NOMO-1 treated with DMSO at 0.1 percent for 48 hours (cell line): ENCODE measurements at regions not wholly inside any gene's neighbourhood (a gene's known extent, or its start where the extent isn't known, plus 50 kb on each side); places are given as distances from the start of the nearest gene placed in this dataset.

Source experiments
- DNase-seq: peaks from one replicate; lab custom pipeline; 2025; ENCODE audit not compliant: unreplicated experiment; lab: John Stamatoyannopoulos, UW

DNA sequence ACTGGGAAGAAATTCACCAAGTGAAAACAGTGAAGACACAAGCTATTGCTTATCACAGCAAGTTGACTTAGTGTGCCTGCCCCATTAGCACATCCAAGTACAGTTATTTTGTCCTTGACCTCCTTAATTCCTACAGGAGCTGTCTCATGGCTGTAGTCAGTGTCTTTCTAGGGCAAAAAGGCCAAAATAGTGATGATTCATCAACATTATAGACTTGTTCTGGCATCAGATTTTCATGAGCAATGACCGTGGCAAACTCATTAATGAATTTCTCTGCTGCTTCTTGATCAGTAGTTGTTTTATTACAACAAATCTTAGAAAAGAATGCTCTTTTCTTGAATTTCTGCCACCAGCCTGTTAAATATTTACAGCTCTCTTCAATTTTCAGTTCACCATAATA lies 1169.3 kb upstream of the DDX18 start:
- no peak for DNase-seq

DNA sequence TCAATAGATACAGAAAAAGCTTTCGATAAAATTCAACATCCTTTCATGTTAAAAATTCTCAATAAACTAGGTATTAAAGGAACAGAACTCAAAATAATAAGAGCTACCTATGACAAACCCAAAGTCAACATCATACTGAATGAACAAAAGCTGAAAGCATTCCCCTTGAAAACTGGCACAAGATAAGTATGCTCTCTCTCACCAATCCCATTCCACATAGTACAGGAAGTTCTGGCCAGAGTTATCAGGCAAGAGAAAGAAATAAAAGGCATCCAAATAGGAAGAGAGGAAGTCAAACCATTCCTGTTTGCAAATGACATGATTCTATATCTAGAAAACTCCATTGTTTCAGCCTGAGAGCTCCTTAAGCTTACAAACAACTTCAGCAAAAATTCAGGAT lies 1145.8 kb upstream of the DDX18 start:
- no peak for DNase-seq

DNA sequence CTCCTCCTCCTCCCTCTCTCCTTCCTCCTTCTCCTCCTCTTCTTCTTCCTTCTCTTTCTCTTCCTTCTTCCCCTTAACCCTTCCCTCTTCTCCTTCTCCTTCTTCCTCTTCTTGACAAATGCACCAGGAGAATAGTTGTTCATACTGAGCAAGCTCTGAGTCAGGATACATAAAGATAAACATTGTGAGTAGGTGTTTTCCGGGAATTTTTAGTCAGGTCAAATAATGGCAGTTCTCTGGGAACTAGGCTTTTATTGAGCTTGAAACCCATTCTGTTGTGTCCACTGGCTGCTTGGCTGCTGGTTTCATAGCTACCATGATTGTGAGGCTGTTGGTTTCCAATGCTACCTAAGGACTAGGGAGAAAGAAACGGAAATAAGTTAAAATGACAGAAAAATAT lies 1144.7 kb upstream of the DDX18 start:
- DNase-seq, result no peak

DNA sequence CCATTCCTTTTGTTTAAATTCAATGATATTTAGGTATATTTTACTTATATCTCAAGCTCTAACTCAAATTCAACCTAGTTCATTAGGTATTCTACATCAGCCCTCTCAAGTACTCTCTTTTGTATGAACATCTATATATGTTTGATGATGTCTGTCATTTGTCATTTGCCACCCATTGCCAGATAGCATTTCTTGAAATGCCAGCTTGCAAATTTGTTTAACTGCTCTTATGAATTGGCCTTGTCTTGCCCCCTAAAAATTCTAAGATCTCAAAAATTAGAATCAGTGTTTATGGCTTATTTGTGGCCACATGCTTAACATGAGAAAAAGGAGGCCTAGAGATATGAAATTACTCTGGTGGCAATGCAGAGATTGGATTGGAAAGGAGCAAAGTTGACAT lies 1140.3 kb upstream of the DDX18 start:
- no peak for DNase-seq

DNA sequence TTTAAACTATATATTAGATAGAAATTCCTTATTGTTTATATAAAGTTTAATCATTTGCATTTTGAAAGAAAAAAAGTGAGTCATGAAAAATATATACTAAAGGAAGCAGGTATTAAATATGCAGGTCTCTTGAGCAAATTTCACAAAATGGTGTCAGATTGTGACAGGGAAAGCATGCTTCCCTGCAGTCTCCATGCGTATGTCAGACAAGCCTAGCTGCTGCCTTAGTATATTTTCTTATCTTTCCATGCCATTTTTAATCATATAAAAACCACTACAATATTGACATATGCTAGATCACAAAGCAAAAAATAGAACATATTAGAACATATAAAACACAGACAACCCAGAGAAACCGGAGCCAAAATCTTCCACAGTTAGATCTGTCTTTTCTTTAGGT lies 1137.7 kb upstream of the DDX18 start:
- no peak for DNase-seq

DNA sequence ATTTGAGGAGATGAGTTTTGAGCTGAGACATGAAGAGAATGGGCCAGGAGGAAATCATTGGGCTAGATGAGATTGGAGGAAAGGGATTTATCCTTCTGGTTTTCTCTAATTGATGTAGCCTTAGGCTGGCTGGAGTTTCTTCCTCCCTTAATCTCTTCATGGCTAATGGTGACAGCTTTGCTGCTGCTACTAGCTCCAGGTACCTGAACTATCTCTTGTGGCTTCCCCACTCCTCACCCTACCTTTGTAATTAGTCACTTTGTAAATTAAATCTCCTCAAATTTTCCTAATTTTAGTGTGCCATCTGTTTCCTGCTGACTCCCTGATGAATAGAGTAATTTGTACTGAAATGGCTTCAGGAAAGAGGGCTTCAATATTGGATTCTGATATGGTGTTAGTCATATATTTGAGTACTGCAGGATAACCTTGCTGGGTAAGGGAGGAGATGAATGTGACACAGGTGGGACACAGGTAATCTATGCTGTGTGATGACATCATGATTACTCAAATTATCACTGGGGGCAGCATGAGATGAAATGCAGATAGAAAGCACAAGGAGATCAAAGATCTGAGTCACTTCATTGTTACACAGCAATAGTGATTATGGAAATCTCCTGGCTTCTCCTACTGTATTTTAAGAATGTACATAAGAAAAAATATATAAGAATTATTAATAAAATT lies 1134.1 kb upstream of the DDX18 start:
- no peak for DNase-seq

DNA sequence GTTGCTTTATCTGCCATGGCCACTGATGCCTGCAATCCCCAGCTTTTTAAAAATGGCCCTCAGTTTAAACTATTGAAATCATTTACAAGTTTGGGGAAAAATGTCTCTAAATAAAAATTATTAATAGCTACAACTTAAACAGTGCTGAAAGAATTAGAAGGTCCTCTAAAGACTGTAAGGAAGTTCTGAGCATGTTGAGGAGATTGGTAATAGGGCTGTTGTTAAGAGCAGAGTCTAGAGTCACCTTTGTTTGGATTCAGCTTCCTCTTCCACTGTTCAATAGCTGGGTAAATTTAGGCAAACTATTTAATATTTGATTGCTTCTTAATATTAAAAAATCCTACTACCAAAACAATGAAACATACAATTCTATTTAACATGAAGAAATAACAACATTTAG lies 1127.1 kb upstream of the DDX18 start:
- no peak for DNase-seq

DNA sequence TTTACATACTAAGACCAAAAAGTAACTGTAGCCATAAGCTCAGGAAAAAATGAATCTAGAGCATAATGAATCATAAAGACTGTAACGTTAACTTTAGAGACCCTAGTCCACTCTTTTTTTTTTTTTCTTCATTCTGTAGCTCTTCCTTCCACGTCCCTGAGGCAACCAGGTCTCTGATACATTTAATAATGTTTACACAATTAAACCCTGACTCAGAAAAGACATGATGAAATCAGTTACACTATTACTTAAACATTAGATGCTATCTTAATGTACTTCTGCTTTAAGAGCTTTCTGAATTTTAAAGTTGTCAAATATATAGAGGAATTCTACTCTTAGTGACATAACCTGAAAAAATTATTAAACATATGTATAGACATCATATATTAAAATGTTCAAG lies 1121.5 kb upstream of the DDX18 start:
- DNase-seq, result no peak

DNA sequence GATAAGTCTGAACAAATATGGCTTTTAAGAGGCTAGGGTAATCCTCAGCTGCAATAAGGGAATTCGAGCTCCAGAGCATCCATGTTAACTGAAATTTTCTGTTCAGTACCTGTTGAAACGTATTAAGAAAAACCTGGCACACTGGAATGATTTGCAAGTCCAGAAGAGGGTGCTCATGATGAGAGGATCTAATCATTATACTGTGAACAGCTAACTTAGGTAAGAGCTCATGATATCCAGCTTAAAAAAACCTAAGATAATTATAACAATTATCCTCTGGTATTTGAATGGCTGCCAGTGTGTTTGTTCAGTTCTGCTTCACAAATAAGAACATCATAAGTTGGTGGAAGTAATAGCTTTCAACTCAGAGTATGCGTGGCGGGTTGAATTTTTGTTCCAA lies 1118.3 kb upstream of the DDX18 start:
- no peak for DNase-seq

DNA sequence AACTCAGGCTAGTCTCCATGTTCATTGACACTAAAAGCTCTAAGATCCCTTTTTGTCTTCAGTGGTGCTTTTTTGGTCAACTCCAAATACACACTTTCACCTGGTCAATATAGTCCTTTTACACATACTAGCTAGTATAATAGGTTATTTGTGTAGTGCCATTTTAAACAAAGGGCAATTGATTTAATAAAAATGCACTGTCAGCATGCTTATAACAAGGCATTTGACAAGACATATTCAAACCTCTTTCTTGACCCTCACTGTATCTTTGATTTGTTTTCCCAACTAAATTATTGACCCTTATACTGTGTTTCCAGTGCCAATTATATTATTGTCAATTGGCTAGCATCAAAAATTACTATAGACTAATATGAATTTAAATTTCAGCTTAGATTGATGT lies 1117.6 kb upstream of the DDX18 start:
- no peak for DNase-seq

DNA sequence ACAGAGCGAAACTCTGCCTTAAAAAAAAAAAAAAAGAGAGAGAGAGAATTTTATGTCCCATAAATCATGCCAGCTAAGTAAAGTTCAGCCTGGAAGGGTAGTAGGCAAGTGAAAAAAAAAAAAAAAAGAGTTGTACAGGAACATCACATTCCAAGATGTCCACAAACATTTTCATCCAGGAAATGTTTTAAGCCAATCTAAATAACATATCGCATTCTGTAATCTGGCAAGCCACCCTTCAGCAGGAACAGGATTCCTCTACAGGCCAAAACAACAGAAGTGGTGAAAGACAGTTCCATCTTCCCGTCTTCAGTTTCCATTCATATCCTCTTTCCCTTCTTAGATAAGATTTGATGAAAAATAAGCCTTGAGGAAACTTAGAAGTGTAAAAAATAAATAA lies 1108.1 kb upstream of the DDX18 start:
- DNase-seq, result no peak

DNA sequence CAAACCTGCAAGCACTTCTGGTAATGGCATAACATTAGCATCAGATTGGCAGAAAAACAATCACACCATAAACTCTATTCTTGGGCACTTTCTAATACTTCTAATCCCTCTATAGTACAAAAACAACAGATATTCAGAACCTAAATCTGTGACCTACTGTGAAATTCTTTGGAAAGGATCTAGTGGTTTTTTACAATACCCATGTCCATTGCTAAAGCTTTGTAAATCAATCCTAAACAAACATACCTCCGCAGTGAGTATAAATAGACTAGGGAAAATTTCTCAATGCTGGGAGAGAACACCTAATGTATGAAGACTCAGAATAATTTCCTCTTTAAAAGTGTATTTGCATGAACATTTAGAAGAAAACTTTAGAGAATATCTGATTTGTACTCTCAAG lies 1098.5 kb upstream of the DDX18 start:
- no peak for DNase-seq

DNA sequence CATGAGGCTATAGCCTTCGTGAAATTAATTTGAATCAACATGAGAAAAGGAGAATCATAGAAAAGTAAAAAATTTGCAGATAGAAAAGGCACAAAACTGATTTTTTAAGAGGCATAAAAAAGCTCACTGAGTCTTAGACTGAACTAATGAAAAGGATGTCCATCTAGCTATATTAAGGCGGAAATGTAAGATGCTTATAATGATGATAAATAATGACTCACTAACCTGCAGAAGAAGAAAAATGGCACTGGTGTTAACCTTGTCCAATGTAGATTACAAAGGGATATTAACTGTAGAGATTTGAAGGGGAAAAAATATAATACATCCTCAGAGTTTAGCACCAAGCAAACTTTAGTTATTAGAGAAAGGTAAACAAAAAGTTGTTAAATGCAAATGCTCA lies 1098.0 kb upstream of the DDX18 start:
- DNase-seq, result no peak

DNA sequence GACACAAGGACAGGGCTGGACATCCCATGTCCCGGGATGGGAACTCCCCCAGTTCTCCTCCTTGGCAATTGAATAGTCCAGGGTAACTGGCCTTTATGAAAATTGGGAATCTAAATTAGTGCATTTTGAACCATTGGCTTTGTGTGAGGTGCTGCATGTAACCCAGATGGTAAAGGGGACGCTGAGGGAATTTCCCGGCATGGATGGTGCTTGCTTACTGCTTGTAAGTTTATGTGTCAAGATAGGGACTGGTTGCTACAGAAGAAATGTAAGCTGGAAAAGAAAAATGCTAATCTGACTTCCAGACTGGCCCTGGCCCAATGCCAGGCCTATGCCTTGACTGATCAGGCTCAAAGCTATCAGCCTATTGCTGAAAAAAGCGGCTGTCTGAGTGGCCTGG lies 1096.7 kb upstream of the DDX18 start:
- DNase-seq, result no peak

DNA sequence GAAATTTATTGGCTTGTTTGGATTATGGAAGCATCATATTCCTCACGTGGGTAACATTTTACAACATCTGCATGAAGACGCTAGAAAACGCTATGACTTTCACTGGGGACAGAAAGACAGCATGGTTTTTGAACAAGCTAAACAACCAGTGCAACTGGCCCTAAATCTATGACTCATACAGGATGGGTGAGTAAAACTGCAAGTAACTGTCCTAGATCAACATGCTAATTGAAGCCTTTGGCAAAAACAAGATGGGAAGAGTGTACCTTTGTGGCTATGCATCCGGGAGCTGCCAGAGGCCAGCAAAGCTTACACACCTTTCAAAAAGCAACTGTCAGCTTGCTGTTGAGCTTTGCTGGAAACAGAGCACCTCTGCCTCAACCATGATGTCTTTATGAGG lies 1096.0 kb upstream of the DDX18 start:
- DNase-seq, result no peak

DNA sequence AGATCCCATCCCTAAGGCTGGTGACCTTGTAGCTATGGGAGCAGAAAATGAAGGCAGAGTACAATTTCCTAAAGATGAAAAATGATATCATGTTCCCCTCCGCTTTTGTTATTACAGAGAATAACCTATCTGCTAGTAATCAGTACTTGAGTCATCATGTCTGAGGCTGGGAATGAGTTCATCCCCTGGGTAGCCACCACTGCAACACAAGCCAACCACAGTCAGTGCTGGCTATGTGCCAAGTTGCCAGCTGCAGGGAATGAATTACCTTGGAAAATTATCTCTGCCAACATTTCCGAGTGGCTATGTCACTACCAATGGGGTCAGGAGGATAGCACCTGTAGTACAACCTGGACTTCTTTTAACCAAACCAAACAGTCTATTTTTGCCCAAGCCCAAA lies 1094.7 kb upstream of the DDX18 start:
- DNase-seq, result no peak

DNA sequence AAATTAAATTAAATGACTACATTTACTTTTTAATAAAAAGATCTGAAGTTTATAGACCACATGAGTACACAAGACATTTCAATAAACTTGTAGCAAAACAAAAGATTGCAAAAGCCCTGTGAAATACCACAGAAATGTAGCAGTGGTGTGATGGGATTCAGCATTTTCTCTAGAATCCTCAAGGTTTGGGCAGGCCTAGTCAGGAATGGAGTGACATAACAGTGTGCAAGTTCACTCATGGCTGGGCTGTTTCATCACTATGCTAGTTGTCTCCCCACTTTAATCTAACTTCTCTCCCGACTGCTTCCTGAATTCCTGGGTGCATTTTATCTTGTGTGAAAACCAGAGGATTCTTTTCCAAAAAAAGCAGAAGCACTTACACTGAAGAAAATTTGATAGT lies 1089.9 kb upstream of the DDX18 start:
- DNase-seq, result no peak

DNA sequence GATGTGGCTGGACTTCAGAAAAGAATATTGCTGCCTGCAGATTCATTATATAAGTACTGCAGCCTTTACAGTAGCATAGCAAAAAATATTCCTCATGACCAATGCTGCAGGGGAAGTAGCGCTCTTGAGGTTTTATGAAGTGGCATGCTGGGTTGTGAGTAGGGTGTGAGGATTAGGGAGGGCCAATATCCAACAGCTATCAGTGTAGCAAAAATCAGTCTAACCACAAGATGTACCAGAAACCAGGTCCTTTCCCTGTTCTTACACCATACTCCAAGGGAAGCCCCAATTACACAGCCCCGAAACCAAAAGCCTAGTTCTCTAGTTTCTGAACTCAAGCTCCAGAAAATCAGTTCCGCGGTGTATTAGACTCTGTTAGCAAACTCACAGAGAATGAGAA lies 1082.2 kb upstream of the DDX18 start:
- no peak for DNase-seq

DNA sequence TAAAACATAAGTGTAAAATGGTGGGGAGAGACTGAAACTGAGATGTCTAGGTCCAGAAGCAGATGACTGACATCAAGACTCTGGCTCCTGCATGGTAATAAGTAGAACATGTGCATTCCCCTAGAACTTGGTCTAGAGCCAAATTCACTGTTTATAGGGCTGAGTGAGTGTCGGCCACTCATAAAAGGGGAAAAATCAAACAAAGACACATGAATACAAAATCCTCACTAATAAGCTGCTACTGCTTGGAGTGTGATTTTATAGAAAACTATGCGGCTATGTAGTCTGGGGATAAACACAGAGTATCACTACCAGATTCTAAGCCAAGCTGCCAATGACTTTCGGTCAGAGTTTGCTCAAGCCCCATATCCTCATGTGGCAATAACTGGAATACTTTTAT lies 1080.8 kb upstream of the DDX18 start:
- no peak for DNase-seq

DNA sequence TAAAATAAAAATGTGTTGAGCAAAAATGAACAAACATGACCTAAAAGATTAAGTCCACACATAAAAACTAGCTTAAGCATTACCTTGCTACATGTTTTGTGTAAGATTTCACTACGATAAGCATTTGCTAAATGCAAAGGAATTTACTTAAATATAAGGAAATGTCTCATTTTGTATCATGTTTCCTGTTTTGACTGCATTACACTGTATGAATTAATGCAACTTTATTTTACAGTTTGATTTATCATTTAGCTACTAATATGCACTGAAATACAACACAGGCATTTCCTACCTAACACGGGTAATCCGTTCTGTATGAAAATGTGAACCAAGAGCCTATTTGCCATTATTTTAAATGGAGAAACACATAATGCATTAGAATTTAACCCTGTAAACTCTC lies 1076.5 kb upstream of the DDX18 start:
- no peak for DNase-seq

DNA sequence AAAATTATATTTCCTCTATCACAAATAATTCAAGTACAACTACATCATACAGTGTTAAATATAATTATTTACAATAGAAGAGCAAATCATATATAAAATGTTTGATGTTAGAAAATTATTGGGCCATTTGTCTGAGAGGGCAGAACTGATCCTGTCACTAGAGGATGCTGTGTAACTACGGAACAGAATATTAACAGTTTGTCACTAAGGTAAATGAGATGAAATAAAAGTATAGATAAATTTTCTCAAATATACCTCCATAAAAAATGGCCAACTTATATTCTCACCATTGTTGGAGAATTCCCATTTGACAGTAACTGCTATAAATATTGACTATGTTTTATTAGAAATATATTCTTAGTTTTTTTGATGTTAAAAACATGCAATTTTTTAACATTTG lies 1067.4 kb upstream of the DDX18 start:
- DNase-seq, result no peak

DNA sequence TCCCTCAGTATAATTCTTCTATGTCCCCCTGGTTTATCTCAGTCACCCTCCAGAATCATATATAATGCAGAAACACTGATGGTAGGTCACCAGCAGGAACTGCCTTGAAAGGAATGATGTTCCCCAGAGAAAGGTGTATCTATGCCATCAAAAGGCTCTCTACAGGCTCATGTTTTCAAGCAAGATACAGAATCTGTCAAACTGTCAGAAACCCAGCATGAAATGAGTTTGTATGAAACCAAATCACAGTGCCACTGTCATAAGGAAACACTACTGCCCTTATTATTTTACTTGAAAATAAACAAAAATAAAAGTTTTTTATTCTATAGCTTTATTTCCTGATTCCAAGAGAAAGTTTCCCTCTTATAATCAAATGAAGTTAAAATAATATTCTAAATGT lies 1064.5 kb upstream of the DDX18 start:
- no peak for DNase-seq

DNA sequence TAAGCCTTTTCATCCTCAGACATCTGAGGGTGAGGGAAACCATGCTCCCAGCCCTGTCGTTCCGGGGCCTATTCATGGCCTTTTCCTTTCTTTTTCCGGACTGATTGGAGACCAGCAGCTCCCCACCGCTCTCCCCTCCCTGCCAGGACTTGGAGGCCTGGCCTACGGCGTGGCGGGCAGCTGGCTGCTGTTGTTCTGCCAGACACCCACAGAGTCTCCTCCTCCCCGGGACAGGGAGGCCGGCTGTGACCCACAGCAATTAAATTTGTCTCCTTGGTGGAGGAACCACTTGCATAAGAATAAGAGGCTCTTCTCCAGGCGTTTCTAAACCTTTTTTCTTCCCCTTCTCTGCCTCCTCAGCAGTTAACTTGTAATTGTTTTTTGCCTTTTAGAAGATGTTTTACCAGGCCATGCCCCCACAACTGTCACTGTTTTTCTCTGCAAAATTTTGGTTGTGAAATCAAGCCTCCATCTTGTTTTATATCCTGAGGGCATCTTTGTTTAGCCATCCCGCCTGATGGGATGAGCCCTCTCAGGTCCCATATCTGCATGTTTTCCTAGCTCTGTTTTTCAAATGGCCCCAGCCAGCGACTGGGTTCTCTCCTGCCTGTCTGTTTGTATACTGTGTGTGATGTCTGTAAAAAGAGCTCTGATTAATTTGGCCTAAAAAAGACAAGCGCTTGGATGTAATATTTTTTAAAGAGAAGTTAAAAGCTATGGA lies 1060.0 kb upstream of the DDX18 start:
- DNase-seq, result no peak
